Breast epithelium (tissue), 4 donors: ENCODE measurements at regions not wholly inside any gene's neighbourhood (a gene's known extent, or its start where the extent isn't known, plus 50 kb on each side); places are given as distances from the start of the nearest gene placed in this dataset.

ENCODE experiments used
- DNase-seq, 2 donors: peaks; one replicate each; pipeline ENCODE4 v3.0.0-alpha.2; 2019; ENCODE audit warnings: low spot score in 2 of 2
- H3K27ac ChIP-seq, 2 donors: fragments of 200-600 bp; sonication (generic) in 1 of 2; one replicate each; pipeline ENCODE4 v1.5.1; 2016 to 2019; ENCODE audit warnings: mild to moderate bottlenecking in 1 of 2
- H3K27me3 ChIP-seq, 2 donors: fragments of 200-600 bp; sonication (generic) in 1 of 2; one replicate each; pipeline versions ENCODE4 v1.5.1 to v1.6.0; 2017 to 2019; ENCODE audit warnings: control low read depth in 1 of 2, mild to moderate bottlenecking in 1 of 2
- H3K36me3 ChIP-seq: fragments of 200-600 bp; one replicate; pipeline ENCODE4 v1.5.1; 2019
- H3K4me1 ChIP-seq, 2 donors: fragments of 200-600 bp; sonication (generic); one replicate each; pipeline ENCODE4 v1.5.1; 2016 to 2019; ENCODE audit warnings: control low read depth in 1 of 2
- H3K4me3 ChIP-seq, 3 donors: fragments of 200-600 bp; sonication (generic); 1 replicate in 2 of 3; 2 replicates in 1 of 3; pipeline ENCODE4 v1.5.1; 2016 to 2019; ENCODE audit warnings: mild to moderate bottlenecking in 3 of 3, moderate library complexity in 2 of 3
- H3K9me3 ChIP-seq, 2 donors: fragments of 200-600 bp; sonication (generic) in 1 of 2; one replicate each; pipeline ENCODE4 v1.5.1; 2016 to 2019; ENCODE audit warnings: control low read depth in 1 of 2
- CTCF ChIP-seq, 3 donors: fragments of 450-650 bp; IDR thresholded peaks; one replicate each; pipeline ENCODE4 v1.5.1; 2016 to 2017; ENCODE audit warnings: antibody characterized with exemption in 3 of 3, mild to moderate bottlenecking in 3 of 3, moderate library complexity in 3 of 3
- POLR2A ChIP-seq: fragments of 450-650 bp; IDR thresholded peaks from one replicate; pipeline ENCODE4 v1.6.1; 2016; ENCODE audit warnings: antibody characterized with exemption, mild to moderate bottlenecking, moderate library complexity
- POLR2AphosphoS5 ChIP-seq, 3 donors: sonication (generic); formaldehyde crosslinking; IDR thresholded peaks; one replicate each; pipeline ENCODE4 v1.6.1; 2017; ENCODE audit warnings: antibody characterized with exemption in 3 of 3
- intact Hi-C: fragments of 100-400 bp; cut with DNase I; formaldehyde crosslinking; loops from one replicate; pipeline ENCODE4 v1.15.1; 2023; ENCODE audit warnings: low total_unique reads

GRCh38 chr2:128630974-128631697 lies 312.5 kb upstream of the HS6ST1 start:
- DNase-seq, result peak in 1 of 2 donors; percentile 36

DNA sequence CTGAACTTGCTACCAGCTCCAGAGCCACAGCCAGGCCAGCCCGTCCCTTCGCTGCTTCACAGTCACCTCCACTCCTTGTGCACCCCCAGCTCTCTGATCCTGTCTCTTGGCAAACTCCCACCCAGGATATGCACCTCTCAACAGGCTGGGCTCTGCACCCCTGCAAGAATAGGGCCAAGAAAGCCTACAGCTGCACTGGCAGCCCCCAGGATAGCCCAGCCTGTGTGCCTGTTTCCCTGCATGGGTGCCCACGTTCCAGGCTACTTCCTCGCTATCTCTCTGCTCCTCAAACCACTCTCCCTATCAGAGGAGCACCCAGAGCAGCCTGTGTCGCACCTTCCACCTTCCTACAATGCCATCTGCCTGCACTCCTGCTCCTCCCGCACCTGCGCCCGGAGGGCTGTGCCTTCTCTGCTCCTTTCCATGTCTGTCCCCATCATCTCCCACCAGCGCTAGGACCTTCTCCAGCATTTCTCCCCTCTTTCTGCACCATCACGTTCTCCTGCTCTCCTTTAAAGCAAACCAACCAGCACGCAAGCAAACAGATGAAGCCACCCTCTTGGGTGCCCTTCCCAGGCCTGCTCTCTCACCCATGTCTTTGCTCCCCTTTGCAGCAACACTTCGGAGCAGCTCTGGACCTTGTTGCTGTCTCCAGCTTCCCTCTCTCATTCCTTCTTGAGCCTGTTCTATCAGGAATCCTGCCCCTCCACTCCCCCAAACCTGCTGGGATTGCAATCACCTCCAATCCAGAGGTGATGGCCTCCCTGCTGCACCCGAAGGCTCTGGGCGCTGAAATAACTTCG lies 313.2 kb upstream of the HS6ST1 start:
- Histone ChIP-seq H3K36me3 (no peaks in the 10 kb centered on the region), H3K27ac (no peak overlapping the region), H3K27me3 (no peaks in the 10 kb centered on the region), H3K9me3 (no peaks in the 10 kb centered on the region), H3K4me3 (no peak overlapping the region), H3K4me1 (no peaks in the 10 kb centered on the region)
- no peak for TF ChIP-seq POLR2AphosphoS5 (IDR thresholded peaks at IDR 0.05)
- intact Hi-C loops, result no loop called here
- DNase-seq, result peak in 1 of 2 donors; percentile 35

More at GRCh38 chr2:128630974-128631697, 312.5 kb upstream of the HS6ST1 start:
- Histone ChIP-seq H3K9me3 (no peaks in the 10 kb centered on the region), H3K27me3 (no peaks in the 10 kb centered on the region), H3K27ac (no peak overlapping the region), H3K4me3 (no peak overlapping the region), H3K4me1 (no peaks in the 10 kb centered on the region), H3K36me3 (no peaks in the 10 kb centered on the region)
- intact Hi-C loops, result no loop called here
- no peak for TF ChIP-seq POLR2A
- TF ChIP-seq POLR2AphosphoS5 (IDR thresholded peaks at IDR 0.05), result no peak
- TF ChIP-seq CTCF (IDR thresholded peaks at IDR 0.05), result no peak

DNA sequence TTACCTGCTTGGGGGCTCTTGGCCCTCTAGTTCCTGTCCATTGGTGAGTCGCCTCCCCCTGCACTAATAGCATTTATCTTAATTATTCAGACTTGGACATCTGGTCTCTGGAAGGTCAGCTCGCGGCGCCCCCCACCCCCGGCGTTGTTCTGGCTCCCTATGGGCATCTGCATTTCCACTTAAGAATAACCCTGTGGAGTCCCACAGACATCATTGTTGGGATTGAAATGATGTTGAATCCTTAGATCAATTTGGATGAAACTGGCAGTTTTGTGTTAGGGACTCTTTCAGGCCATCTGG lies 313.8 kb upstream of the HS6ST1 start:
- H3K4me3 ChIP-seq, result no peak overlapping the region
- H3K27ac ChIP-seq, result no peak overlapping the region
- no peaks in the 10 kb centered on the region for H3K36me3 ChIP-seq
- TF ChIP-seq CTCF (IDR thresholded peaks at IDR 0.05), result no peak
- intact Hi-C loops, result no loop called here
- H3K27me3 ChIP-seq, result no peaks in the 10 kb centered on the region
- no peaks in the 10 kb centered on the region for H3K9me3 ChIP-seq
- peak in 1 of 2 donors; percentile 28 for DNase-seq
- no peaks in the 10 kb centered on the region for H3K4me1 ChIP-seq

- DNase-seq, result no peak
- H3K9me3 ChIP-seq, result no peaks in the 10 kb centered on the region
- intact Hi-C loops, result no loop called here
- H3K36me3 ChIP-seq, result no peaks in the 10 kb centered on the region
- TF ChIP-seq CTCF (IDR thresholded peaks at IDR 0.05) (no peak), POLR2AphosphoS5 (IDR thresholded peaks at IDR 0.05) (no peak), POLR2A (no peak)
- no peaks in the 10 kb centered on the region for H3K4me1 ChIP-seq
- no peak overlapping the region for H3K4me3 ChIP-seq
- no peak overlapping the region for H3K27ac ChIP-seq
- H3K27me3 ChIP-seq, result no peaks in the 10 kb centered on the region
These were observed 314.8 kb upstream of the HS6ST1 start for GRCh38 chr2:128633501-128633900.

GRCh38 chr2:128635361-128635900 lies 316.8 kb upstream of the HS6ST1 start:
- intact Hi-C loops, result no loop called here
- peak in 1 of 2 donors; percentile 24 for DNase-seq
- TF ChIP-seq CTCF (IDR thresholded peaks at IDR 0.05) (no peak), POLR2AphosphoS5 (IDR thresholded peaks at IDR 0.05) (no peak), POLR2A (no peak)

More at GRCh38 chr2:128635361-128635900, 316.8 kb upstream of the HS6ST1 start:
- Histone ChIP-seq H3K9me3 (no peaks in the 10 kb centered on the region), H3K36me3 (no peaks in the 10 kb centered on the region), H3K27me3 (no peaks in the 10 kb centered on the region), H3K4me3 (no peak overlapping the region), H3K27ac (no peak overlapping the region), H3K4me1 (no peaks in the 10 kb centered on the region)
